ENCODE measurements at regions not wholly inside any gene's neighbourhood (a gene's known extent, or its start where the extent isn't known, plus 50 kb on each side); places are given as distances from the start of the nearest gene placed in this dataset.

GRCh38 chr15:69609176-69609575 is 156.6 kb downstream of the RPLP1 start:
- peaks cover 5% of the 10 kb centered on the region for H3K36me3 Mint-ChIP-seq (ENCODE audit: insufficient read depth, unreplicated experiment)
- H3K27me3 Mint-ChIP-seq (ENCODE audit: unreplicated experiment) = peaks cover 79% of the 10 kb centered on the region
- H3K4me1 Mint-ChIP-seq (ENCODE audit: low read depth, unreplicated experiment) = peaks cover 9% of the 10 kb centered on the region
- no peak overlapping the region for H3K27ac Mint-ChIP-seq (ENCODE audit: unreplicated experiment)
- intact Hi-C loops (cut with micrococcal nuclease; ENCODE audit: unreplicated experiment) = no loop called here
- no peak for TF ChIP-seq CTCF (IDR thresholded peaks at IDR 0.05; ENCODE audit: unreplicated experiment)
- CTCF ChIA-PET = interaction anchor here (0.6 to 1.2 kb wide), 5 partner anchors 14 to 225 kb away, joined by 3 to 5 read pairs (median 3); no protein-coding TSS in a partner anchor
- no TSS peak for BruUV-seq (replicated peaks)
- DNase-seq = peak; percentile 39
- no peaks in the 10 kb centered on the region for H3K9me3 Mint-ChIP-seq (ENCODE audit: low read depth, unreplicated experiment)
- no peak overlapping the region for H3K4me3 Mint-ChIP-seq (ENCODE audit: low read depth, unreplicated experiment)

GRCh38 chr15:69609776-69610175 is 157.2 kb downstream of the RPLP1 start:
- Mint-ChIP-seq H3K9me3 (ENCODE audit: low read depth, unreplicated experiment) (no peaks in the 10 kb centered on the region), H3K4me1 (ENCODE audit: low read depth, unreplicated experiment) (peaks cover 8% of the 10 kb centered on the region), H3K4me3 (ENCODE audit: low read depth, unreplicated experiment) (no peak overlapping the region), H3K36me3 (ENCODE audit: insufficient read depth, unreplicated experiment) (peaks cover 5% of the 10 kb centered on the region), H3K27me3 (ENCODE audit: unreplicated experiment) (peaks cover 79% of the 10 kb centered on the region), H3K27ac (ENCODE audit: unreplicated experiment) (no peak overlapping the region)
- TF ChIP-seq CTCF (IDR thresholded peaks at IDR 0.05; ENCODE audit: unreplicated experiment) = no peak
- intact Hi-C loops (cut with micrococcal nuclease; ENCODE audit: unreplicated experiment) = no loop called here
- no peak for DNase-seq
- BruUV-seq (replicated peaks) = no TSS peak
- CTCF ChIA-PET = interaction anchor here (0.6 to 1.2 kb wide), 5 partner anchors 15 to 225 kb away, joined by 3 to 5 read pairs (median 3); no protein-coding TSS in a partner anchor

- Mint-ChIP-seq H3K36me3 (ENCODE audit: insufficient read depth, unreplicated experiment) (peaks cover 5% of the 10 kb centered on the region), H3K9me3 (ENCODE audit: low read depth, unreplicated experiment) (no peaks in the 10 kb centered on the region), H3K4me1 (ENCODE audit: low read depth, unreplicated experiment) (peaks cover 8% of the 10 kb centered on the region), H3K27me3 (ENCODE audit: unreplicated experiment) (peaks cover 79% of the 10 kb centered on the region), H3K27ac (ENCODE audit: unreplicated experiment) (no peak overlapping the region), H3K4me3 (ENCODE audit: low read depth, unreplicated experiment) (no peak overlapping the region)
- no peak for TF ChIP-seq CTCF (IDR thresholded peaks at IDR 0.05; ENCODE audit: unreplicated experiment)
- BruUV-seq (replicated peaks) = no TSS peak
- intact Hi-C loops (cut with micrococcal nuclease; ENCODE audit: unreplicated experiment) = no loop called here
- no peak for DNase-seq
- CTCF ChIA-PET = no interaction called here
These were observed 157.7 kb downstream of the RPLP1 start for GRCh38 chr15:69610277-69610676.

- no peak for TF ChIP-seq CTCF (IDR thresholded peaks at IDR 0.05; ENCODE audit: unreplicated experiment)
- H3K27me3 Mint-ChIP-seq (ENCODE audit: unreplicated experiment) = peaks cover 79% of the 10 kb centered on the region
- BruUV-seq (replicated peaks) = no TSS peak
- no peak for DNase-seq
- peaks cover 8% of the 10 kb centered on the region for H3K4me1 Mint-ChIP-seq (ENCODE audit: low read depth, unreplicated experiment)
- intact Hi-C loops (cut with micrococcal nuclease; ENCODE audit: unreplicated experiment) = no loop called here
- peaks cover 5% of the 10 kb centered on the region for H3K36me3 Mint-ChIP-seq (ENCODE audit: insufficient read depth, unreplicated experiment)
- CTCF ChIA-PET = no interaction called here
- no peaks in the 10 kb centered on the region for H3K9me3 Mint-ChIP-seq (ENCODE audit: low read depth, unreplicated experiment)
- H3K4me3 Mint-ChIP-seq (ENCODE audit: low read depth, unreplicated experiment) = no peak overlapping the region
- H3K27ac Mint-ChIP-seq (ENCODE audit: unreplicated experiment) = no peak overlapping the region
These were observed 158.2 kb downstream of the RPLP1 start for GRCh38 chr15:69610858-69611257.

Data from Calu3 (cell line).